GM23248 (cell line): ENCODE measurements at regions not wholly inside any gene's neighbourhood (a gene's known extent, or its start where the extent isn't known, plus 50 kb on each side); places are given as distances from the start of the nearest gene placed in this dataset.

Experiments used
- EZH2 ChIP-seq: fragments of 200-600 bp; sonication (generic); IDR thresholded peaks from 2 replicates; pipeline ENCODE4 v1.6.1; 2018; ENCODE audit warnings: antibody characterized with exemption, mild to moderate bottlenecking; ENCODE audit not compliant: insufficient read depth, poor library complexity, severe bottlenecking
- EZH2phosphoT487 ChIP-seq: fragments of 200-600 bp; sonication (generic); IDR thresholded peaks from 2 replicates; pipeline ENCODE4 v1.6.1; 2018; ENCODE audit warnings: antibody characterized with exemption, moderate library complexity, mild to moderate bottlenecking, low read depth; ENCODE audit not compliant: insufficient read depth

DNA sequence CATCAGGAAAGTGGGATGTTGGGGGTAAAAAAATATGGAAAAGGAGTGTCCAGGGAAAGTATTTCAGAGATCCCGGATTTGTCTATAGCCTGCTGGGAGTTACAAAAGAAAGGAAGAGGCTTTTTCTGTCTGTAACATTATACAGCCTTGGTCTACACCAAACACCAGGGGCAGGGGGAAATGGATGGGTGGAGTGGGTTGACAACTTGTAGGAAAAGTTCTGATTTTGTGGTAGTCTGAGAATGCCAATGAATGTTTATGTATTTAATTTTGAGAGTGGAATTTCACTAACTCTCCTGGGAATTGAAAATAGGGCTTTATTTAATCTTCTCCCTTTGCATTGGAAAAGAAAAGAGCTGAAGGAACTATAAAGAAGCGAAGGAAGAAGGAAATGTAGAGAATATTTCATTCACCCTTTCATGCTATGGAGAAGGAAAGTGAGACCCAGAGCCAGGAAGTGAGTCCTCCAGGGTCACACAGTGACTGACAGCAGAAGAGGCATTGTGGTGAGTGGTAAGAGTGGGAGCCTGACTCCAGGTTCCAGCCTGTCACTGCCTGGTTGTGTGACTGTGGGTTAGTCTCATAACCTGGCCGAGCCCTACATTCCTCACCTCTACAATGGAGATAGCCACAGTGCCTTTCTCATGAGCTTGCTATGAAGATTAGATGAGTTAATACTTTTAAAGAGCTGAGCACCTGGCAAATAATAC lies 346.3 kb upstream of the TNP1 start:
- no peak for TF ChIP-seq EZH2
- no peak for TF ChIP-seq EZH2phosphoT487
